GM10248 (cell line): ENCODE measurements at regions not wholly inside any gene's neighbourhood (a gene's known extent, or its start where the extent isn't known, plus 50 kb on each side); places are given as distances from the start of the nearest gene placed in this dataset.
"Not testable (repeated sequence)": the region's sequence is repeated elsewhere in the genome, so short reads cannot be mapped to it uniquely, and the experiment has no call there.

Source experiments
- CTCF ChIA-PET: fragments of 300-600 bp; sonication (Branson Sonifier 250); formaldehyde crosslinking; extraction: SDS; loops from one replicate; lab custom pipeline; 2021; ENCODE audit warnings: antibody characterized with exemption; lab: Yijun Ruan, JAX
- POLR2A ChIA-PET: fragments of 350-650 bp; sonication (Branson Sonifier 250); formaldehyde crosslinking; extraction: SDS; loops from one replicate; lab custom pipeline; 2020; ENCODE audit warnings: antibody characterized with exemption; lab: Yijun Ruan, JAX
- DNase-seq: peaks from one replicate; pipeline ENCODE4 v3.0.0; 2012; ENCODE audit errors: extremely low spot score
- TF ChIP-seq, protein P1 (sequence below): IDR thresholded peaks from 2 replicates; pipeline ENCODE4 v1.5.1; 2012; ENCODE audit warnings: mild to moderate bottlenecking, low read depth; ENCODE audit errors: extremely low read depth, missing control alignments, control extremely low read depth

DNA sequence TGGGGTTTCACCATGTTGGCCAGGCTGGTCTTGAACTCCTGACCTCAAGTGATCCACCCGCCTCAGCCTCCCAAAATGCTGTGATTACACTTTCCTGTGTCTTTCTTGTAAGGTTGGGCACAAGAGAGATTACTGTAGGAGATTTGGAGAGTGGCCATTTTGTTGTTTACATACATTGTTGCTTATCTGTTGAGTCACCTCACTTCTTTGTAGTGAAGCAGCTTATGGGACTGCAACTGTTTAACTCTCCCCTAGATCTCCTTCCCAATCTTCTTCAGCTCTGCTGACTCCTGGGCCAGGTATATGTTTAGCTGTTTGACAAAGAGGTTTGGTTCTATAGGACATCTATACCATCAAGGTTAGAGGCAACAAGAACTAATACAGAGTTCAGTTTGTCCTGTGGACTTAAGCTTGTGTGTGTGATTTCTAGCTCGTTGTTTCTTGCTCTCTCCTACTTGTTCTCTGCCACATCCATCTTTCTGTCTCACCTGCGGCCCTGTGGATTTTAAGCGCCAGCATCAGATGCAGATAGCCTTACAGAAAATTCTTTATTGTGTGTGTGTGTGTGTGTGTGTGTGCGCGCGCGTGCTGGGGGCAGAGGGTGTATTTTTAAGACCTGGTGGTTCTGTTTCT lies 95.4 kb downstream of the HAUS1 start:
- CTCF ChIA-PET: interaction anchor here (2.0 to 2.7 kb wide), 3 partner anchors 11 to 26 kb away, joined by 6 to 9 read pairs (median 9); a partner anchor contains a TSS
- no peak for DNase-seq
- TF ChIP-seq, protein P1, sequence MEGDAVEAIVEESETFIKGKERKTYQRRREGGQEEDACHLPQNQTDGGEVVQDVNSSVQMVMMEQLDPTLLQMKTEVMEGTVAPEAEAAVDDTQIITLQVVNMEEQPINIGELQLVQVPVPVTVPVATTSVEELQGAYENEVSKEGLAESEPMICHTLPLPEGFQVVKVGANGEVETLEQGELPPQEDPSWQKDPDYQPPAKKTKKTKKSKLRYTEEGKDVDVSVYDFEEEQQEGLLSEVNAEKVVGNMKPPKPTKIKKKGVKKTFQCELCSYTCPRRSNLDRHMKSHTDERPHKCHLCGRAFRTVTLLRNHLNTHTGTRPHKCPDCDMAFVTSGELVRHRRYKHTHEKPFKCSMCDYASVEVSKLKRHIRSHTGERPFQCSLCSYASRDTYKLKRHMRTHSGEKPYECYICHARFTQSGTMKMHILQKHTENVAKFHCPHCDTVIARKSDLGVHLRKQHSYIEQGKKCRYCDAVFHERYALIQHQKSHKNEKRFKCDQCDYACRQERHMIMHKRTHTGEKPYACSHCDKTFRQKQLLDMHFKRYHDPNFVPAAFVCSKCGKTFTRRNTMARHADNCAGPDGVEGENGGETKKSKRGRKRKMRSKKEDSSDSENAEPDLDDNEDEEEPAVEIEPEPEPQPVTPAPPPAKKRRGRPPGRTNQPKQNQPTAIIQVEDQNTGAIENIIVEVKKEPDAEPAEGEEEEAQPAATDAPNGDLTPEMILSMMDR: no peak
- POLR2A ChIA-PET: interaction anchor here (0.7 kb wide), 2 partner anchors 49 to 272 kb away, joined by 3 to 4 read pairs; no protein-coding TSS in a partner anchor

DNA sequence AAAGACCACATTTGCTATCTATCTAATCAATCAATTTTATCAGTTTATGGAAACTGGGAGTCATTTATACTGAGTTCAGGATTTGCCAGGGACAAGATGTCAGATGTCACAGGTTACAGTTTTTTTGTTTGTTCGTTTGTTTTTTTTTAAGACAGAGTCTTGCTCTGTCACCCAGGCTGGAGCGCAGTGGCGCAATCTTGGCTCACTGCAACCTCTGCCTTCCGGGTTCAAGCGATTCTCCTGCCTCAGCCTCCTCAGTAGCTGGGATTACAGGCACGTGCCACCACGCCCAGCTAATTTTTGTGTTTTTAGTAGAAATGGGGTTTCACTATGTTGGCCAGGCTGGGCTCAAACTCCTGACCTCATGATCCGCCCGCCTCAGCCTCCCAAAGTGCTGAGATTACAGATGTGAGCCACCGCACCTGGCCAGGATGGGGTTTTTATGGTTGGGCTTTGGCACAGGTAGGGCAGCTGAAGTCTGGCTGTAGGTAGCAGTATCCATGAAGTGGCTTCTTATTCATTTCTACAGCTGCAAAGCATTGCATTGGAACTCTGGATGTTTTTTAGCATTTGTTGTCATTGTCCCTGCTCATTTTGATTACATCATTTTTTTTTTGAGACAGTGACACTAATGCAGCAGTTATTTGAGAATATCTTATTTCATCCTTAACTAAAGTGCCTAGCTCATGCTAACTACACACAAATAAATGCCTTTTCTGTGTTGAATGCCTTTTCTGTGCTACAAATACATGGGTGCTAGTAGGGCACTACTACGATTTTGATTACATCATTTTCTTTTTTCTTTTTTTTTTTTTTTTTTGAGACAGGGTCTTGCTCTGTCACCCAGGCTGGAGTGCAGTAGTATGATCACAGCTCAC lies 96.2 kb downstream of the HAUS1 start:
- DNase-seq, POLR2A ChIA-PET: not testable (repeated sequence)
- CTCF ChIA-PET: interaction anchor here (0.8 to 2.7 kb wide), 4 partner anchors 10 to 81 kb away, joined by 4 to 9 read pairs (median 8); a partner anchor contains a TSS

DNA sequence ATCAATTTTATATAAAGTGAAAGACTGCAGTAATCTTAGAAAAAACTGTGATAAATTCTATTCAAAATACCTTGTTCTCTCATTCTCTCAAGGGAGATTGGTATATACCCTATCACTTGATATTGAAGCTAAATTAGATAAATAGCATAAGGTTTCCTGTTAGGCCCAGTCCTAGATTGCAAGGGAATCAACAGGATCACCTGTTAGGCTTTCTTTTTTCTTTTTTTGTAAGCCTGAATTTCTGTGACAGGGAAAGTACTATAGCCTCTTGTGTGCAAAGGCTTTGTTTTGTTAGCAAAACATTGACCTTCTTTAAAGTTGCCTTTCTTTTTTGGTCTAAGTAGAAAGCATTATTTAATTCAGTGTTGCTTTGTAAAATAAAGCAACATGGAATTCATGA lies 100.0 kb downstream of the HAUS1 start:
- TF ChIP-seq, protein P1: no peak
- POLR2A ChIA-PET: no interaction called here
- CTCF ChIA-PET: interaction anchor here (0.8 kb wide), 1 partner anchor 30 kb away, joined by 5 read pairs; a partner anchor contains a TSS
- DNase-seq: no peak

DNA sequence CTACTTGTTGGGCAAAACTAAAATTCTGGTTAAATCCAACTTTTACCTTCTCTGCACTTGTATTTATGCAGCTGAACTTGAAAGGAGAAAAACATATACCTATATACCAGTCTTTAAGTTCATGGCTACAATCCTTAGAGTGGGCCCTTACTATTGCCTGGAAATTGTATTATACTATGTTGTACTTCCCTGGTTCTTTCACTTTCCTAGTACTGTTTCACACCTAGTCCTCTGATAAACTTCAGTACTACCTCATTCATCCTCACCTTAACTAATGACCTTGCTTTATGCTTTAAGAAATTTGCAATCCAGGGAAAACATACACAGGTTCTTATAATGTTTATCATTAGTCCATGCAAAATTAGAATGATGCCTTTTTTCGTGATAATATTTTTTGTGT lies 103.8 kb downstream of the HAUS1 start:
- CTCF ChIA-PET: interaction anchor here (1.1 to 3.0 kb wide), 2 partner anchors 23 to 35 kb away, joined by 3 to 15 read pairs; a partner anchor contains a TSS
- POLR2A ChIA-PET: interaction anchor here (0.6 kb wide), 1 partner anchor 15 kb away, joined by 4 read pairs; no protein-coding TSS in a partner anchor

DNA sequence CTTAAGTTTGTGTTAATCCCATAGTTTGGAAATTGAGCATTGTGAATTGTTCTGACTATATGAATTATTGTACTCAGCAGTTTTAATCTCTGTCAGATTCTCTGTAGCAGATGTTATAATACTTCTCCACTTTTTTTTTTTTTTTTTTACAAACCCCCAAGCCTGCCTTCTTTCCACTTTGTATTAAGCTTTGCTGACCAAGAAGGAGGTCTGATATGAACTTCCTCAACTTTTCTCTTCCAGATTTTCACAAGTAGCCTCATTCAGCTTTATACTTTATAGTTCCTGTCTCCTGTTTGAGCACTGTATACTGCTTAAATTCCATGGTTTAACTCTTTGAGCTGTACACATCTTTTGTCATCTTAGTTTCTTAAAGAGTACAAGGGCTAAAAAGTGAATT lies 105.0 kb downstream of the HAUS1 start:
- no peak for DNase-seq
- ChIA-PET POLR2A (no interaction called here), CTCF (interaction anchor here (1.0 kb wide), 1 partner anchor 37 kb away, joined by 3 read pairs; no protein-coding TSS in a partner anchor)
- TF ChIP-seq, protein P1: no peak

More for the DNA sequence above, 103.8 kb downstream of the HAUS1 start:
- TF ChIP-seq, protein P1: no peak
- DNase-seq: no peak

DNA sequence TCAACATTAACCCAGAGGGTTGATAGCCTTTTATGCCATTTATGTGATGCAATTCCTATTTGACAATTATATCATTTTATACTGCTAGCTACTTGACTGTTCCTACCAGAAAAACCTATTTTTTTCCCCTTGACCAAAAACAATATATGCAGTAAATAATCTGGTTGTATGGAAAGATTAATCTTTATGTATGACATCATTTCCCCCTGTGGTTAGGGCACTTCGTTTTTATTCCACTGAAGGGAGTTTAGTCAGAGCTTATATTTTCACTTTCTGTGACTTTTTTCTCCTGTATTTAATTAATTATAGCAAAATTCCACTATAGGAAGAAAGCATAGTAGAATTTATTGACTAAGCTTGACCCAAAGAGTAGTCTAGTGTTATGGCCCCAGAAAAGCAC lies 107.6 kb downstream of the HAUS1 start:
- POLR2A ChIA-PET: no interaction called here
- peak; percentile 27 for DNase-seq
- TF ChIP-seq, protein P1: no peak
- CTCF ChIA-PET: interaction anchor here (0.7 to 2.6 kb wide), 16 partner anchors 9 to 68 kb away, joined by 3 to 30 read pairs (median 4); a partner anchor contains a TSS
